HCT116 (cell line): ENCODE measurements at regions not wholly inside any gene's neighbourhood (a gene's known extent, or its start where the extent isn't known, plus 50 kb on each side); places are given as distances from the start of the nearest gene placed in this dataset.

Experiments
- ATAC-seq: fragments of 200-7000 bp; cut with Tn5 transposase; 2 replicates; pipeline ENCODE4 v1.9.1; 2020; ENCODE audit warnings: mild to moderate bottlenecking, moderate library complexity
- BruUV-seq: library from RNA; stranded (reverse); fragments of 400-500 nt; replicated peaks from 2 replicates; lab custom pipeline; 2021; lab: Mats Ljungman, UMichigan
- CTCF ChIA-PET: fragments of 300-600 bp; sonication (Branson Sonifier 250); formaldehyde crosslinking; loops from one replicate; lab custom pipeline; 2021; ENCODE audit warnings: antibody characterized with exemption; lab: Charles Lee
- POLR2A ChIA-PET: fragments of 300-600, 350-600 bp; sonication (Branson Sonifier 250); formaldehyde crosslinking; loops from one replicate; lab custom pipeline; 2021; ENCODE audit warnings: antibody characterized with exemption; lab: Charles Lee
- RAD21 ChIA-PET, 2 experiments: fragments of 300-600 bp; sonication (Branson Sonifier 250); formaldehyde crosslinking; loops; one replicate each; lab custom pipeline; 2023; ENCODE audit warnings: low total read pairs in 2 of 2; ENCODE audit not compliant: uncharacterized antibody in 2 of 2, unreplicated experiment in 2 of 2, low non-redundant PET in 1 of 2; lab: Charles Lee
- DNase-seq: peaks from one replicate; pipeline ENCODE4 v3.0.0-alpha.2; 2010; ENCODE audit warnings: low read depth, low spot score
- H2AFZ ChIP-seq: fragments of 200-600 bp; shearing (Covaris generic), sonication (generic); 2 replicates; pipeline ENCODE4 v1.6.1; 2017; ENCODE audit warnings: low read depth, mixed run types, mixed read lengths, antibody characterized with exemption, low read length; ENCODE audit not compliant: poor library complexity, severe bottlenecking
- H3K27ac ChIP-seq: 2 replicates; pipeline ENCODE4 v1.5.1; 2012; ENCODE audit warnings: low read depth, low read length
- H3K27me3 ChIP-seq: fragments of 200-600 bp; sonication (generic); 2 replicates; pipeline ENCODE4 v1.6.1; 2016; ENCODE audit warnings: mixed run types, low read length, mixed read lengths; ENCODE audit not compliant: insufficient read depth
- H3K36me3 ChIP-seq, 2 experiments: fragments of 200-500 bp in 1 of 2; fragments of 200-600 bp in 1 of 2; sonication (Bioruptor generic) in 1 of 2; sonication (generic) in 1 of 2; 2 replicates each; pipeline versions ENCODE4 v1.5.1 to v1.6.1; 2014 to 2016; ENCODE audit warnings: low read length in 2 of 2, inconsistent platforms in 1 of 2, mixed read lengths in 1 of 2, mixed run types in 1 of 2; ENCODE audit not compliant: insufficient read depth in 2 of 2, control insufficient read depth in 1 of 2
- H3K4me1 ChIP-seq, 2 experiments: fragments of 200-600 bp in 1 of 2; sonication (generic) in 1 of 2; 2 replicates each; pipeline versions ENCODE4 v1.5.1 to v1.6.1; 2012 to 2017; ENCODE audit warnings: low read length in 2 of 2, inconsistent platforms in 1 of 2, mild to moderate bottlenecking in 1 of 2, mixed read lengths in 1 of 2, mixed run types in 1 of 2, moderate library complexity in 1 of 2; ENCODE audit not compliant: insufficient read depth in 2 of 2, control insufficient read depth in 1 of 2
- H3K4me2 ChIP-seq: fragments of 200-600 bp; sonication (generic); 2 replicates; pipeline ENCODE4 v1.6.1; 2017; ENCODE audit warnings: mixed run types, low read length, mixed read lengths
- H3K4me3 ChIP-seq, 2 experiments: fragments of 200-600 bp in 1 of 2; sonication (generic) in 1 of 2; replicated peaks in 1 of 2; 2 replicates each; pipeline ENCODE4 v1.5.1; 2011 to 2016; ENCODE audit warnings: low read length in 2 of 2, control low read depth in 1 of 2, low read depth in 1 of 2, mild to moderate bottlenecking in 1 of 2, mixed read lengths in 1 of 2, mixed run types in 1 of 2
- H3K79me2 ChIP-seq: fragments of 200-600 bp; sonication (generic); 2 replicates; pipeline ENCODE4 v1.6.1; 2017; ENCODE audit warnings: mild to moderate bottlenecking, mixed run types, low read length, moderate library complexity, mixed read lengths; ENCODE audit not compliant: insufficient read depth
- H3K9ac ChIP-seq: fragments of 200-600 bp; sonication (generic); 2 replicates; pipeline ENCODE4 v1.6.1; 2016; ENCODE audit warnings: low read length, mixed read lengths
- H3K9me2 ChIP-seq: fragments of 200-600 bp; sonication (generic), shearing (Covaris generic); 2 replicates; pipeline ENCODE4 v1.6.1; 2017; ENCODE audit warnings: mixed run types, mild to moderate bottlenecking, moderate library complexity; ENCODE audit not compliant: insufficient read depth
- H3K9me3 ChIP-seq, 2 experiments: fragments of 200-500 bp in 1 of 2; fragments of 200-600 bp in 1 of 2; sonication (Bioruptor generic) in 1 of 2; sonication (generic) in 1 of 2; 2 replicates each; pipeline ENCODE4 v1.6.1; 2014 to 2017; ENCODE audit warnings: low read length in 2 of 2, mixed read lengths in 2 of 2, inconsistent platforms in 1 of 2, low read depth in 1 of 2, mild to moderate bottlenecking in 1 of 2, mixed run types in 1 of 2, moderate library complexity in 1 of 2; ENCODE audit not compliant: control insufficient read depth in 1 of 2, insufficient read depth in 1 of 2
- H4K20me1 ChIP-seq: fragments of 200-600 bp; sonication (generic), shearing (Covaris generic); 2 replicates; pipeline ENCODE4 v1.6.1; 2017; ENCODE audit warnings: mixed run types, mild to moderate bottlenecking, moderate library complexity; ENCODE audit not compliant: insufficient read depth
- ATF3 ChIP-seq: IDR thresholded peaks from 2 replicates; pipeline ENCODE4 v1.6.1; 2012
- CBX3 ChIP-seq: IDR thresholded peaks from 2 replicates; pipeline ENCODE4 v1.6.1; 2012; ENCODE audit warnings: low read depth
- CTCF ChIP-seq, 3 experiments: fragments of 200-600 bp in 1 of 3; sonication (generic) in 1 of 3; IDR thresholded peaks in 2 of 3; conservative IDR thresholded peaks in 1 of 3; 2 replicates each; pipeline ENCODE4 v1.5.1; 2012 to 2017; ENCODE audit warnings: low read depth in 2 of 3, low read length in 2 of 3, antibody characterized with exemption in 1 of 3, borderline replicate concordance in 1 of 3, control low read depth in 1 of 3, mild to moderate bottlenecking in 1 of 3, mixed read lengths in 1 of 3, mixed run types in 1 of 3, moderate library complexity in 1 of 3; ENCODE audit not compliant: insufficient read depth in 1 of 3
- RAD21 ChIP-seq: IDR thresholded peaks from 2 replicates; pipeline ENCODE4 v1.6.1; 2012; ENCODE audit warnings: low read depth, mild to moderate bottlenecking
- TCF7L2 ChIP-seq: IDR thresholded peaks from 2 replicates; pipeline ENCODE4 v1.7.0; 2011; ENCODE audit warnings: borderline replicate concordance, inconsistent platforms; ENCODE audit not compliant: insufficient read depth, insufficient read length; ENCODE audit errors: extremely low read depth
- ZBTB33 ChIP-seq: IDR thresholded peaks from 2 replicates; pipeline ENCODE4 v1.6.1; 2011; ENCODE audit warnings: mild to moderate bottlenecking, low read length, moderate library complexity; ENCODE audit not compliant: insufficient replicate concordance; ENCODE audit errors: extremely low read depth
- ZFX ChIP-seq: fragments of 450-650 bp; IDR thresholded peaks from 2 replicates; pipeline ENCODE4 v1.6.1; 2017
- intact Hi-C: fragments of 100-400 bp; cut with micrococcal nuclease; formaldehyde crosslinking; loops from 2 replicates; pipeline ENCODE4 v1.10.0; 2022

GRCh38 chr12:125203145-125203765 lies 138.0 kb downstream of the AACS start:
- H3K36me3 ChIP-seq = no peaks in the 10 kb centered on the region
- TF ChIP-seq RAD21 (peak; percentile 59), ZFX (no peak), CTCF (IDR thresholded peaks at IDR 0.05 in 2 of 3, conservative IDR thresholded peaks at IDR 0.05 in 1 of 3; ENCODE audit: borderline replicate concordance in 1 of 3, insufficient read depth in 1 of 3, low read depth in 2 of 3, low read length in 2 of 3) (peak; percentile 54 to 71 (median 69); a peak in 5 of 6 replicates)
- TF ChIP-seq, all 23 proteins: peak for 2
- no peak overlapping the region for H2AFZ ChIP-seq
- peak; percentile 74 for ATAC-seq
- CTCF ChIA-PET = interaction anchor here (1.0 to 1.8 kb wide), 6 partner anchors 10 to 1581 kb away, joined by 3 to 6 read pairs (median 3); no protein-coding TSS in a partner anchor
- BruUV-seq = no TSS peak
- no peak overlapping the region for H3K27ac ChIP-seq
- H3K79me2 ChIP-seq = no peaks in the 10 kb centered on the region
- H3K4me1 ChIP-seq = no peaks in the 10 kb centered on the region
- no peak for DNase-seq
- intact Hi-C loops = no loop called here
- POLR2A ChIA-PET = no interaction called here
- H3K9me2 ChIP-seq = no peaks in the 10 kb centered on the region
- RAD21 ChIA-PET = no interaction called here
- no peak overlapping the region for H3K4me2 ChIP-seq
- no peak overlapping the region for H3K4me3 ChIP-seq
- peaks cover 64% of the 10 kb centered on the region for H3K27me3 ChIP-seq
- no peaks in the 10 kb centered on the region for H3K9me3 ChIP-seq
- no peaks in the 10 kb centered on the region for H4K20me1 ChIP-seq
- H3K9ac ChIP-seq = no peak overlapping the region

GRCh38 chr12:125205386-125205785 lies 140.2 kb downstream of the AACS start:
- Histone ChIP-seq H3K9me2 (no peaks in the 10 kb centered on the region), H3K9me3 (no peaks in the 10 kb centered on the region), H2AFZ (no peak overlapping the region), H3K36me3 (no peaks in the 10 kb centered on the region), H3K27ac (no peak overlapping the region), H3K27me3 (peaks cover 56% of the 10 kb centered on the region), H3K9ac (no peak overlapping the region), H4K20me1 (no peaks in the 10 kb centered on the region), H3K4me2 (no peak overlapping the region), H3K4me1 (no peaks in the 10 kb centered on the region), H3K79me2 (no peaks in the 10 kb centered on the region), H3K4me3 (no peak overlapping the region)
- POLR2A ChIA-PET = no interaction called here
- BruUV-seq = no TSS peak
- DNase-seq (no peak), ATAC-seq (no peak)
- intact Hi-C loops = no loop called here
- CTCF ChIA-PET = no interaction called here
- TF ChIP-seq CTCF (IDR thresholded peaks at IDR 0.05 in 2 of 3, conservative IDR thresholded peaks at IDR 0.05 in 1 of 3; ENCODE audit: borderline replicate concordance in 1 of 3, insufficient read depth in 1 of 3, low read depth in 2 of 3, low read length in 2 of 3) (no peak), TCF7L2 (no peak), ATF3 (no peak), ZBTB33 (no peak), CBX3 (no peak), ZFX (no peak)
- RAD21 ChIA-PET = no interaction called here
